Upper lobe of left lung (tissue), 4 donors: ENCODE measurements at regions not wholly inside any gene's neighbourhood (a gene's known extent, or its start where the extent isn't known, plus 50 kb on each side); places are given as distances from the start of the nearest gene placed in this dataset.

Experiments used
- EP300 ChIP-seq, 4 donors: sonication (generic); formaldehyde crosslinking; IDR thresholded peaks; one replicate each; pipeline ENCODE4 v1.5.1; 2017; ENCODE audit warnings: antibody characterized with exemption in 4 of 4, control low read depth in 2 of 4
- POLR2A ChIP-seq, 4 donors: fragments of 450-650 bp; IDR thresholded peaks; one replicate each; pipeline ENCODE4 v1.5.1; 2016 to 2017; ENCODE audit warnings: antibody characterized with exemption in 4 of 4, mild to moderate bottlenecking in 2 of 4
- POLR2AphosphoS5 ChIP-seq, 2 donors: sonication (generic); formaldehyde crosslinking; IDR thresholded peaks; one replicate each; pipeline ENCODE4 v1.5.1; 2017; ENCODE audit warnings: antibody characterized with exemption in 2 of 2
- TF ChIP-seq, protein P1 (sequence below), 6 experiments: fragments of 450-650 bp in 4 of 6; fragments of 200-600 bp in 2 of 6; sonication (generic) in 2 of 6; IDR thresholded peaks; one replicate each; pipeline ENCODE4 v1.5.1; 2016 to 2019; ENCODE audit warnings: antibody characterized with exemption in 6 of 6

DNA sequence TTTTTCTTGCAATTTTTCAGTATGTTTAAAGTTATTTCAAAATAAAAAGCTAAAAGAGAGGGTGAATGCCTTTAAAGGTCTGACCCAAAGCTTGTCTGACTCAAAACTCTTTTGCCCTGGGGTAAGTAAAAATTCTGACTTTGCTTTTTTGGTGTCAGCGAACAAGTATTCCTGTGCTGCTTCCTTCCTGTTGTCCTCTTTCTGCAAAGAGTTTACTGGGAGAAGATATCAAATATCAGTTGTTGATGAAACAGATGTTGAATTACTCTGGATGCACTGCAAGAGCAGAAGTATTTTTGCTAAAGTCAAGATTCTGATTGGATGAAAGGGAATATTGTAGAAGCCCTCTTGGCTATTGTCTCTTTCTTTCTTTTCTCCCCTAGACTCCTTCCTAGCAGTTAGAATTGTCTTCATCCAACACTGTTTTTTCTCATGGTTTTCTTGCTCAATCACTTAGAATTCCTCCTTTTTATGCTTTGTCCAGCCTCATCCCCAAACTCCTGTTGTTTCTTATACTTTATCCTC is 62.0 kb downstream of the DACT1 start:
- TF ChIP-seq, protein P1, sequence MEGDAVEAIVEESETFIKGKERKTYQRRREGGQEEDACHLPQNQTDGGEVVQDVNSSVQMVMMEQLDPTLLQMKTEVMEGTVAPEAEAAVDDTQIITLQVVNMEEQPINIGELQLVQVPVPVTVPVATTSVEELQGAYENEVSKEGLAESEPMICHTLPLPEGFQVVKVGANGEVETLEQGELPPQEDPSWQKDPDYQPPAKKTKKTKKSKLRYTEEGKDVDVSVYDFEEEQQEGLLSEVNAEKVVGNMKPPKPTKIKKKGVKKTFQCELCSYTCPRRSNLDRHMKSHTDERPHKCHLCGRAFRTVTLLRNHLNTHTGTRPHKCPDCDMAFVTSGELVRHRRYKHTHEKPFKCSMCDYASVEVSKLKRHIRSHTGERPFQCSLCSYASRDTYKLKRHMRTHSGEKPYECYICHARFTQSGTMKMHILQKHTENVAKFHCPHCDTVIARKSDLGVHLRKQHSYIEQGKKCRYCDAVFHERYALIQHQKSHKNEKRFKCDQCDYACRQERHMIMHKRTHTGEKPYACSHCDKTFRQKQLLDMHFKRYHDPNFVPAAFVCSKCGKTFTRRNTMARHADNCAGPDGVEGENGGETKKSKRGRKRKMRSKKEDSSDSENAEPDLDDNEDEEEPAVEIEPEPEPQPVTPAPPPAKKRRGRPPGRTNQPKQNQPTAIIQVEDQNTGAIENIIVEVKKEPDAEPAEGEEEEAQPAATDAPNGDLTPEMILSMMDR (IDR thresholded peaks at IDR 0.05): no peak
- TF ChIP-seq POLR2A (IDR thresholded peaks at IDR 0.05) (no peak), EP300 (IDR thresholded peaks at IDR 0.05) (no peak), POLR2AphosphoS5 (IDR thresholded peaks at IDR 0.05) (no peak)
